ENCODE measurements at regions not wholly inside any gene's neighbourhood (a gene's known extent, or its start where the extent isn't known, plus 50 kb on each side); places are given as distances from the start of the nearest gene placed in this dataset.
"Not testable (repeated sequence)": the region's sequence is repeated elsewhere in the genome, so short reads cannot be mapped to it uniquely, and the experiment has no call there.

GRCh38 chr6:144689503-144690040 lies 404.4 kb downstream of the UTRN start:
- Histone ChIP-seq H3K4me3 (ENCODE audit: low read length) (no peak overlapping the region), H3K4me1 (ENCODE audit: control insufficient read depth, insufficient read depth, low read length) (peaks cover 2% of the 10 kb centered on the region; the same call in 1 of the 2 replicates), H3K36me3 (ENCODE audit: control insufficient read depth, insufficient read depth, low read length) (no peaks in the 10 kb centered on the region), H3K27me3 (ENCODE audit: control insufficient read depth, insufficient read depth, low read length) (no peaks in the 10 kb centered on the region), H3K27ac (ENCODE audit: low read length) (no peak overlapping the region), H3K9me3 (ENCODE audit: control insufficient read depth, insufficient read depth, low read length) (no peaks in the 10 kb centered on the region)
- WGBS (ENCODE audit: insufficient coverage, insufficient read length) = no CpG with 5 or more reads among the region's 3 CpGs
- DNase-seq (ENCODE audit: low read depth, low spot score) = no peak

GRCh38 chr6:144690133-144690532 lies 405.0 kb downstream of the UTRN start:
- no peak overlapping the region for H3K4me3 ChIP-seq (ENCODE audit: low read length)
- no peaks in the 10 kb centered on the region for H3K36me3 ChIP-seq (ENCODE audit: control insufficient read depth, insufficient read depth, low read length)
- peaks cover 2% of the 10 kb centered on the region; the same call in 1 of the 2 replicates for H3K4me1 ChIP-seq (ENCODE audit: control insufficient read depth, insufficient read depth, low read length)
- no peak for DNase-seq (ENCODE audit: low read depth, low spot score)
- H3K9me3 ChIP-seq (ENCODE audit: control insufficient read depth, insufficient read depth, low read length) = no peaks in the 10 kb centered on the region
- H3K27me3 ChIP-seq (ENCODE audit: control insufficient read depth, insufficient read depth, low read length) = no peaks in the 10 kb centered on the region
- H3K27ac ChIP-seq (ENCODE audit: low read length) = no peak overlapping the region
- no CpG with 5 or more reads among the region's 1 CpG for WGBS (ENCODE audit: insufficient coverage, insufficient read length)

GRCh38 chr6:144690666-144691065 lies 405.5 kb downstream of the UTRN start:
- H3K9me3 ChIP-seq (ENCODE audit: control insufficient read depth, insufficient read depth, low read length) = no peaks in the 10 kb centered on the region
- WGBS (ENCODE audit: insufficient coverage, insufficient read length) = no CpG with 5 or more reads among the region's 4 CpGs
- no peak overlapping the region for H3K27ac ChIP-seq (ENCODE audit: low read length)

GRCh38 chr6:144692050-144692449 lies 406.9 kb downstream of the UTRN start:
- no CpG with 5 or more reads among the region's 1 CpG for WGBS (ENCODE audit: insufficient coverage, insufficient read length)
- not testable (repeated sequence) for H3K27ac ChIP-seq (ENCODE audit: low read length)

More at GRCh38 chr6:144690666-144691065, 405.5 kb downstream of the UTRN start:
- Histone ChIP-seq H3K4me3 (ENCODE audit: low read length) (no peak overlapping the region), H3K36me3 (ENCODE audit: control insufficient read depth, insufficient read depth, low read length) (no peaks in the 10 kb centered on the region), H3K27me3 (ENCODE audit: control insufficient read depth, insufficient read depth, low read length) (no peaks in the 10 kb centered on the region), H3K4me1 (ENCODE audit: control insufficient read depth, insufficient read depth, low read length) (peaks cover 2% of the 10 kb centered on the region; the same call in 1 of the 2 replicates)
- DNase-seq (ENCODE audit: low read depth, low spot score) = no peak

GRCh38 chr6:144695858-144696533 lies 410.9 kb downstream of the UTRN start:
- Histone ChIP-seq H3K9me3 (ENCODE audit: control insufficient read depth, insufficient read depth, low read length) (no peaks in the 10 kb centered on the region), H3K36me3 (ENCODE audit: control insufficient read depth, insufficient read depth, low read length) (no peaks in the 10 kb centered on the region), H3K27me3 (ENCODE audit: control insufficient read depth, insufficient read depth, low read length) (no peaks in the 10 kb centered on the region), H3K4me1 (ENCODE audit: control insufficient read depth, insufficient read depth, low read length) (no peaks in the 10 kb centered on the region), H3K27ac (ENCODE audit: low read length) (no peak overlapping the region), H3K4me3 (ENCODE audit: low read length) (no peak overlapping the region)
- DNase-seq (ENCODE audit: low read depth, low spot score) = no peak
- no CpG with 5 or more reads among the region's 3 CpGs for WGBS (ENCODE audit: insufficient coverage, insufficient read length)

More at GRCh38 chr6:144692050-144692449, 406.9 kb downstream of the UTRN start:
- H3K27me3 ChIP-seq (ENCODE audit: control insufficient read depth, insufficient read depth, low read length); H3K36me3 ChIP-seq (ENCODE audit: control insufficient read depth, insufficient read depth, low read length); H3K4me3 ChIP-seq (ENCODE audit: low read length); H3K4me1 ChIP-seq (ENCODE audit: control insufficient read depth, insufficient read depth, low read length); DNase-seq (ENCODE audit: low read depth, low spot score); H3K9me3 ChIP-seq (ENCODE audit: control insufficient read depth, insufficient read depth, low read length): not testable (repeated sequence)

- Histone ChIP-seq H3K9me3 (ENCODE audit: control insufficient read depth, insufficient read depth, low read length) (no peaks in the 10 kb centered on the region), H3K4me3 (ENCODE audit: low read length) (no peak overlapping the region), H3K36me3 (ENCODE audit: control insufficient read depth, insufficient read depth, low read length) (no peaks in the 10 kb centered on the region), H3K4me1 (ENCODE audit: control insufficient read depth, insufficient read depth, low read length) (no peaks in the 10 kb centered on the region), H3K27ac (ENCODE audit: low read length) (no peak overlapping the region), H3K27me3 (ENCODE audit: control insufficient read depth, insufficient read depth, low read length) (no peaks in the 10 kb centered on the region)
- WGBS (ENCODE audit: insufficient coverage, insufficient read length) = no CpG with 5 or more reads among the region's 2 CpGs
- DNase-seq (ENCODE audit: low read depth, low spot score) = no peak
Observed at GRCh38 chr6:144696610-144697368, 411.7 kb downstream of the UTRN start.

GRCh38 chr6:144697369-144697760 lies 412.2 kb downstream of the UTRN start:
- Histone ChIP-seq H3K9me3 (ENCODE audit: control insufficient read depth, insufficient read depth, low read length) (no peaks in the 10 kb centered on the region), H3K4me3 (ENCODE audit: low read length) (no peak overlapping the region), H3K36me3 (ENCODE audit: control insufficient read depth, insufficient read depth, low read length) (no peaks in the 10 kb centered on the region), H3K4me1 (ENCODE audit: control insufficient read depth, insufficient read depth, low read length) (no peaks in the 10 kb centered on the region), H3K27ac (ENCODE audit: low read length) (no peak overlapping the region), H3K27me3 (ENCODE audit: control insufficient read depth, insufficient read depth, low read length) (no peaks in the 10 kb centered on the region)
- no peak for DNase-seq (ENCODE audit: low read depth, low spot score)
- no CpG with 5 or more reads among the region's 2 CpGs for WGBS (ENCODE audit: insufficient coverage, insufficient read length)

- Histone ChIP-seq H3K9me3 (ENCODE audit: control insufficient read depth, insufficient read depth, low read length) (no peaks in the 10 kb centered on the region), H3K4me3 (ENCODE audit: low read length) (no peak overlapping the region), H3K27me3 (ENCODE audit: control insufficient read depth, insufficient read depth, low read length) (no peaks in the 10 kb centered on the region), H3K4me1 (ENCODE audit: control insufficient read depth, insufficient read depth, low read length) (no peaks in the 10 kb centered on the region), H3K27ac (ENCODE audit: low read length) (no peak overlapping the region), H3K36me3 (ENCODE audit: control insufficient read depth, insufficient read depth, low read length) (no peaks in the 10 kb centered on the region)
- DNase-seq (ENCODE audit: low read depth, low spot score) = no peak
- WGBS (ENCODE audit: insufficient coverage, insufficient read length) = 100% methylated on average over 1 of the region's 3 CpGs
Observed at GRCh38 chr6:144697801-144698200, 412.7 kb downstream of the UTRN start.

GRCh38 chr6:144702781-144703180 lies 417.6 kb downstream of the UTRN start:
- H3K4me1 ChIP-seq (ENCODE audit: control insufficient read depth, insufficient read depth, low read length) = no peaks in the 10 kb centered on the region
- no peaks in the 10 kb centered on the region for H3K36me3 ChIP-seq (ENCODE audit: control insufficient read depth, insufficient read depth, low read length)
- H3K27ac ChIP-seq (ENCODE audit: low read length) = no peak overlapping the region
- DNase-seq (ENCODE audit: low read depth, low spot score) = no peak
- H3K27me3 ChIP-seq (ENCODE audit: control insufficient read depth, insufficient read depth, low read length) = no peaks in the 10 kb centered on the region
- no peaks in the 10 kb centered on the region for H3K9me3 ChIP-seq (ENCODE audit: control insufficient read depth, insufficient read depth, low read length)
- no CpG with 5 or more reads among the region's 1 CpG for WGBS (ENCODE audit: insufficient coverage, insufficient read length)
- H3K4me3 ChIP-seq (ENCODE audit: low read length) = no peak overlapping the region

GRCh38 chr6:144710207-144710606 lies 425.1 kb downstream of the UTRN start:
- Histone ChIP-seq H3K27ac (ENCODE audit: low read length) (no peak overlapping the region), H3K9me3 (ENCODE audit: control insufficient read depth, insufficient read depth, low read length) (no peaks in the 10 kb centered on the region), H3K4me1 (ENCODE audit: control insufficient read depth, insufficient read depth, low read length) (no peaks in the 10 kb centered on the region), H3K36me3 (ENCODE audit: control insufficient read depth, insufficient read depth, low read length) (no peaks in the 10 kb centered on the region), H3K4me3 (ENCODE audit: low read length) (no peak overlapping the region), H3K27me3 (ENCODE audit: control insufficient read depth, insufficient read depth, low read length) (no peaks in the 10 kb centered on the region)
- no peak for DNase-seq (ENCODE audit: low read depth, low spot score)
- WGBS (ENCODE audit: insufficient coverage, insufficient read length) = no CpG with 5 or more reads among the region's 3 CpGs

All from iPS DF 6.9 (cell line).